ENCODE measurements at regions not wholly inside any gene's neighbourhood (a gene's known extent, or its start where the extent isn't known, plus 50 kb on each side); places are given as distances from the start of the nearest gene placed in this dataset.

DNA sequence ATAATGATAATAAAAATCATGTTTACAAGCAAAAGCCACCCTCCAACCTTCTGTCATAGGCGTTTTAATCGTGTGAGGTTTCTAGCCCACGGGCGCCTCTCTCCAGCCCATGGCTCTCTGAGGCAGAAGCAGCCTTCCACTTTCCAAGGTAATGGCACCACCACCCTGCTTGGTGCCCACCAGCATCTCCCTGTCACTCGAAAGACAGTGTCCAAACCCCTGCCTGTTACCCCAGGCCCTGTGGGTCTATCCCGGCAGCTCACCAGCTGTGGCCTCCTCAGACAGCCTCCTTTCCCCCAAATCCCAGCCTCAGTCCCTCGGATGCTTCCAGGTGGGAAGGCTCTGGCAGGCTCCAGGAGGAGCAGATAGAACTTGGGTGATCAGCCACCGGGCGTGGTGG lies 123.8 kb upstream of the LPCAT1 start:
- TF ChIP-seq, protein P1, sequence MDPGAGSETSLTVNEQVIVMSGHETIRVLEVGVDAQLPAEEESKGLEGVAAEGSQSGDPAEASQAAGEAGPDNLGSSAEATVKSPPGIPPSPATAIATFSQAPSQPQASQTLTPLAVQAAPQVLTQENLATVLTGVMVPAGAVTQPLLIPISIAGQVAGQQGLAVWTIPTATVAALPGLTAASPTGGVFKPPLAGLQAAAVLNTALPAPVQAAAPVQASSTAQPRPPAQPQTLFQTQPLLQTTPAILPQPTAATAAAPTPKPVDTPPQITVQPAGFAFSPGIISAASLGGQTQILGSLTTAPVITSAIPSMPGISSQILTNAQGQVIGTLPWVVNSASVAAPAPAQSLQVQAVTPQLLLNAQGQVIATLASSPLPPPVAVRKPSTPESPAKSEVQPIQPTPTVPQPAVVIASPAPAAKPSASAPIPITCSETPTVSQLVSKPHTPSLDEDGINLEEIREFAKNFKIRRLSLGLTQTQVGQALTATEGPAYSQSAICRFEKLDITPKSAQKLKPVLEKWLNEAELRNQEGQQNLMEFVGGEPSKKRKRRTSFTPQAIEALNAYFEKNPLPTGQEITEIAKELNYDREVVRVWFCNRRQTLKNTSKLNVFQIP (CRISPR knock-in tag; IDR thresholded peaks at IDR 0.05; ENCODE audit: borderline replicate concordance, low read depth) = no peak
- TF ChIP-seq, protein P2, sequence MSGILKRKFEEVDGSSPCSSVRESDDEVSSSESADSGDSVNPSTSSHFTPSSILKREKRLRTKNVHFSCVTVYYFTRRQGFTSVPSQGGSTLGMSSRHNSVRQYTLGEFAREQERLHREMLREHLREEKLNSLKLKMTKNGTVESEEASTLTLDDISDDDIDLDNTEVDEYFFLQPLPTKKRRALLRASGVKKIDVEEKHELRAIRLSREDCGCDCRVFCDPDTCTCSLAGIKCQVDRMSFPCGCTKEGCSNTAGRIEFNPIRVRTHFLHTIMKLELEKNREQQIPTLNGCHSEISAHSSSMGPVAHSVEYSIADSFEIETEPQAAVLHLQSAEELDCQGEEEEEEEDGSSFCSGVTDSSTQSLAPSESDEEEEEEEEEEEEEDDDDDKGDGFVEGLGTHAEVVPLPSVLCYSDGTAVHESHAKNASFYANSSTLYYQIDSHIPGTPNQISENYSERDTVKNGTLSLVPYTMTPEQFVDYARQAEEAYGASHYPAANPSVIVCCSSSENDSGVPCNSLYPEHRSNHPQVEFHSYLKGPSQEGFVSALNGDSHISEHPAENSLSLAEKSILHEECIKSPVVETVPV (CRISPR knock-in tag; IDR thresholded peaks at IDR 0.05) = no peak
- no peak for TF ChIP-seq PPARA (CRISPR knock-in tag; IDR thresholded peaks at IDR 0.05; ENCODE audit: borderline replicate concordance)
